Keratinocyte (primary cell): ENCODE measurements at regions not wholly inside any gene's neighbourhood (a gene's known extent, or its start where the extent isn't known, plus 50 kb on each side); places are given as distances from the start of the nearest gene placed in this dataset.

Experiments used
- DNase-seq: peaks from one replicate; pipeline ENCODE4 v3.0.0-alpha.2; 2011; ENCODE audit warnings: low read depth, missing footprints, low spot score
- FAIRE-seq: peaks from 2 replicates; lab custom pipeline; 2011; peaks lifted over from hg19 to GRCh38; lab: Jason Lieb, UNC
- H2AFZ ChIP-seq: 2 replicates; pipeline ENCODE4 v1.6.0; 2012; ENCODE audit warnings: low read length, control low read depth, inconsistent platforms; ENCODE audit not compliant: control insufficient read depth
- H3K27ac ChIP-seq: 2 replicates; pipeline ENCODE4 v1.5.1; 2011; ENCODE audit warnings: low read length; ENCODE audit not compliant: control insufficient read depth, insufficient read depth
- H3K27me3 ChIP-seq: 3 replicates; pipeline ENCODE4 v1.6.0; 2011; ENCODE audit warnings: low read length; ENCODE audit not compliant: control insufficient read depth, insufficient read depth; ENCODE audit errors: extremely low read depth
- H3K36me3 ChIP-seq, 2 experiments: 2 replicates in 1 of 2; 3 replicates in 1 of 2; pipeline ENCODE4 v1.5.1; 2011; ENCODE audit warnings: low read length in 2 of 2, mild to moderate bottlenecking in 1 of 2; ENCODE audit not compliant: control insufficient read depth in 2 of 2, insufficient read depth in 2 of 2; ENCODE audit errors: extremely low read depth in 1 of 2
- H3K4me1 ChIP-seq: 3 replicates; pipeline ENCODE4 v1.5.1; 2011; ENCODE audit warnings: low read length; ENCODE audit not compliant: control insufficient read depth, insufficient read depth; ENCODE audit errors: extremely low read depth
- H3K4me2 ChIP-seq: 3 replicates; pipeline ENCODE4 v1.6.0; 2011; ENCODE audit warnings: low read depth, low read length; ENCODE audit not compliant: control insufficient read depth, insufficient read depth; ENCODE audit errors: extremely low read depth
- H3K4me3 ChIP-seq, 3 experiments: fragments of 200-600 bp in 1 of 3; sonication (generic) in 1 of 3; 2 replicates in 2 of 3; 3 replicates in 1 of 3; pipeline ENCODE4 v1.5.1; 2011 to 2016; ENCODE audit warnings: low read length in 3 of 3, mild to moderate bottlenecking in 3 of 3, control low read depth in 2 of 3, inconsistent platforms in 1 of 3, low read depth in 1 of 3, mixed read lengths in 1 of 3, mixed run types in 1 of 3, moderate library complexity in 1 of 3; ENCODE audit not compliant: control insufficient read depth in 2 of 3, insufficient read depth in 2 of 3; ENCODE audit errors: extremely low read depth in 1 of 3
- H3K79me2 ChIP-seq: 2 replicates; pipeline ENCODE4 v1.6.0; 2012; ENCODE audit warnings: low read length; ENCODE audit not compliant: control insufficient read depth, insufficient read depth
- H3K9ac ChIP-seq: 3 replicates; pipeline ENCODE4 v1.6.0; 2011; ENCODE audit warnings: low read length; ENCODE audit not compliant: control insufficient read depth, insufficient read depth; ENCODE audit errors: extremely low read depth
- H3K9me1 ChIP-seq: 3 replicates; pipeline ENCODE4 v1.6.0; 2011; ENCODE audit warnings: low read length; ENCODE audit not compliant: control insufficient read depth, insufficient read depth; ENCODE audit errors: extremely low read depth
- H3K9me3 ChIP-seq: 2 replicates; pipeline ENCODE4 v1.5.1; 2012; ENCODE audit warnings: low read depth, low read length; ENCODE audit not compliant: control insufficient read depth
- H4K20me1 ChIP-seq: 3 replicates; pipeline ENCODE4 v1.6.0; 2011; ENCODE audit warnings: low read length; ENCODE audit not compliant: control insufficient read depth, insufficient read depth; ENCODE audit errors: extremely low read depth
- EZH2 ChIP-seq: IDR thresholded peaks from one replicate; pipeline ENCODE4 v1.6.1; 2012; ENCODE audit warnings: inconsistent platforms, mild to moderate bottlenecking, low read length, moderate library complexity
- dilution Hi-C: fragments of 300-500 bp; cut with MboI; formaldehyde crosslinking; loops from one replicate; pipeline ENCODE4 v1.7.0; 2020; ENCODE audit warnings: low sequenced_read_pairs; ENCODE audit not compliant: extremely low pct_ligation_motif_present
- TF ChIP-seq, protein P1 (sequence below), 3 experiments: IDR thresholded peaks in 1 of 3; conservative IDR thresholded peaks in 1 of 3; optimal IDR thresholded peaks in 1 of 3; 2 replicates in 2 of 3; 3 replicates in 1 of 3; pipeline versions ENCODE3 to v1.5.1; 2011; ENCODE audit warnings: low read length in 3 of 3, mild to moderate bottlenecking in 3 of 3, moderate library complexity in 2 of 3, control low read depth in 1 of 3, inconsistent platforms in 1 of 3; ENCODE audit not compliant: insufficient read depth in 2 of 3; ENCODE audit errors: extremely low read depth in 1 of 3

DNA sequence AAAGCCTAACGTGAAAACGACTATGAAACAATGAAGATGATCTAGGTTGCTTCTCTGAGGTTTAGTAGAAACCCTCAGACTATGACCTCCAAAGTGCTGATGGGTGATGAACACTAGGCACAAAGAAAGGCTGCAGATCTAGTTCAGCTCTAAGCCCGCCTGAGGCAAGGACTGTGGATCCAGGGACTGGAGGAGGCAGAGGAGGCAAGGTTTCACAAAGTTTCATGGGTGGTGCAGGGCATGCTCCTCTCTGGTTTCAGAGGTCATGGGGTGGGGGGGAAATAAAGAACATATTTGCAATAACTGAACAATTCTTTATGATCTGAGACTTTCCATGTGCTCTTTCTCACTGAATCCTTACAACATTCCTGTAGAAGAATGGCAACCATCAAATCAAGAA, 679.2 kb downstream of the NTRK3 start:
- FAIRE-seq: no peak
- no peak for TF ChIP-seq EZH2
- TF ChIP-seq, protein P1, sequence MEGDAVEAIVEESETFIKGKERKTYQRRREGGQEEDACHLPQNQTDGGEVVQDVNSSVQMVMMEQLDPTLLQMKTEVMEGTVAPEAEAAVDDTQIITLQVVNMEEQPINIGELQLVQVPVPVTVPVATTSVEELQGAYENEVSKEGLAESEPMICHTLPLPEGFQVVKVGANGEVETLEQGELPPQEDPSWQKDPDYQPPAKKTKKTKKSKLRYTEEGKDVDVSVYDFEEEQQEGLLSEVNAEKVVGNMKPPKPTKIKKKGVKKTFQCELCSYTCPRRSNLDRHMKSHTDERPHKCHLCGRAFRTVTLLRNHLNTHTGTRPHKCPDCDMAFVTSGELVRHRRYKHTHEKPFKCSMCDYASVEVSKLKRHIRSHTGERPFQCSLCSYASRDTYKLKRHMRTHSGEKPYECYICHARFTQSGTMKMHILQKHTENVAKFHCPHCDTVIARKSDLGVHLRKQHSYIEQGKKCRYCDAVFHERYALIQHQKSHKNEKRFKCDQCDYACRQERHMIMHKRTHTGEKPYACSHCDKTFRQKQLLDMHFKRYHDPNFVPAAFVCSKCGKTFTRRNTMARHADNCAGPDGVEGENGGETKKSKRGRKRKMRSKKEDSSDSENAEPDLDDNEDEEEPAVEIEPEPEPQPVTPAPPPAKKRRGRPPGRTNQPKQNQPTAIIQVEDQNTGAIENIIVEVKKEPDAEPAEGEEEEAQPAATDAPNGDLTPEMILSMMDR (optimal IDR thresholded peaks at IDR 0.05 in 1 of 3, IDR thresholded peaks at IDR 0.05 in 1 of 3, conservative IDR thresholded peaks at IDR 0.05 in 1 of 3; ENCODE audit: extremely low read depth in 1 of 3, insufficient read depth in 2 of 3, low read length in 3 of 3): no peak
- Histone ChIP-seq H3K9me3 (no peaks in the 10 kb centered on the region), H2AFZ (no peak overlapping the region), H3K4me1 (no peaks in the 10 kb centered on the region), H3K27ac (no peak overlapping the region), H3K9ac (no peak overlapping the region), H3K4me3 (no peak overlapping the region), H3K4me2 (no peak overlapping the region), H3K36me3 (no peaks in the 10 kb centered on the region), H3K9me1 (no peaks in the 10 kb centered on the region), H4K20me1 (no peaks in the 10 kb centered on the region), H3K79me2 (no peaks in the 10 kb centered on the region), H3K27me3 (no peaks in the 10 kb centered on the region)
- dilution Hi-C loops: no loop called here
- no peak for DNase-seq

DNA sequence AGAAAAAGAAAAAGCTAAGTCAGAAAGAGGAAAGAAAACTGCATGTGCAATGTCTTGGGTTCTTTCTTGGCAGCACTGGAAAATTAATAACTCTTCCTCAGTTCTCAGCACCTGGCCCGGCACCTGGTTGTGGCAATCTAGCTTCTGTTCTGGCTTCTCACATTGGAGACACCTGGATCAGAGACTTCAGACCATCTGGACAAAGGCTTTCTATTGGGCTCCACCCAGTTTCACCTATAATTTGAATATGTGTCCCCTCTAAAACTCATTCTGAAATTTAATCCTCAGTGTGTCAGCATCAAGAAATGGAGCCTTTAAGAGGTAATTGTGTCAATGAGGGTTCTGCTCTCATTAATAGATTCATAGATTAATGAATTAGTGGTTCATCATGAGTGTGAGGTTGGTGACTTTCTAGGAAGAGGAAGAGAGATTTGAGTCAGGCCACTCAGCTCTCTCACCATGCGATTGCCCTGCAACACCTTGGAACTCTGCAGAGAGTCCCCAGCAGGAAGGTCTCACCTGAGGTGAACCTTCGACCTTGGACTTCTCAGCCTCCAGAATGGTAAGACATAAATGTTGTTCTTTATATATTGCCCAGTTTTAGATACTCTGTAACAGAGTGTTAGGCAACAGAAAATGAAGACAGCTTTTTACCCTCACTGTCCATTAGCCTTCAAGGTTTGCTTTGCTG, 679.9 kb downstream of the NTRK3 start:
- H3K4me1 ChIP-seq: no peaks in the 10 kb centered on the region
- TF ChIP-seq EZH2: no peak
- TF ChIP-seq, protein P1 (optimal IDR thresholded peaks at IDR 0.05 in 1 of 3, IDR thresholded peaks at IDR 0.05 in 1 of 3, conservative IDR thresholded peaks at IDR 0.05 in 1 of 3; ENCODE audit: extremely low read depth in 1 of 3, insufficient read depth in 2 of 3, low read length in 3 of 3): no peak
- no peak overlapping the region for H2AFZ ChIP-seq
- no peaks in the 10 kb centered on the region for H3K9me1 ChIP-seq
- no peaks in the 10 kb centered on the region for H3K79me2 ChIP-seq
- H3K36me3 ChIP-seq: no peaks in the 10 kb centered on the region
- no peak for FAIRE-seq
- H3K9me3 ChIP-seq: no peaks in the 10 kb centered on the region
- dilution Hi-C loops: no loop called here
- no peak overlapping the region for H3K4me2 ChIP-seq
- H3K4me3 ChIP-seq: no peak overlapping the region
- H3K9ac ChIP-seq: no peak overlapping the region
- H3K27ac ChIP-seq: no peak overlapping the region
- H3K27me3 ChIP-seq: no peaks in the 10 kb centered on the region
- no peak for DNase-seq
- no peaks in the 10 kb centered on the region for H4K20me1 ChIP-seq
